HL-60 (cell line): ENCODE measurements at regions not wholly inside any gene's neighbourhood (a gene's known extent, or its start where the extent isn't known, plus 50 kb on each side); places are given as distances from the start of the nearest gene placed in this dataset.

Experiments used
- CTCF ChIP-seq: IDR thresholded peaks from one replicate; pipeline ENCODE4 v1.5.1; 2011; ENCODE audit warnings: low read length, control low read depth, inconsistent platforms; ENCODE audit not compliant: insufficient read depth
- GABPA ChIP-seq: IDR thresholded peaks from 2 replicates; pipeline ENCODE4 v1.6.1; 2012; ENCODE audit warnings: low read depth
- POLR2AphosphoS5 ChIP-seq: IDR thresholded peaks from 2 replicates; pipeline ENCODE4 v1.6.1; 2012; ENCODE audit warnings: low read depth
- REST ChIP-seq: IDR thresholded peaks from 2 replicates; pipeline ENCODE4 v1.6.1; 2012; ENCODE audit warnings: low read depth; ENCODE audit not compliant: insufficient replicate concordance
- SPI1 ChIP-seq: IDR thresholded peaks from 2 replicates; pipeline ENCODE4 v1.6.1; 2012; ENCODE audit warnings: low read depth, mild to moderate bottlenecking, borderline replicate concordance

GRCh38 chr6:3557336-3557735, 100.5 kb upstream of the SLC22A23 start:
- no peak for TF ChIP-seq CTCF
- no peak for TF ChIP-seq REST
- no peak for TF ChIP-seq POLR2AphosphoS5
- TF ChIP-seq SPI1, result no peak
- TF ChIP-seq GABPA, result no peak
